ENCODE measurements at regions not wholly inside any gene's neighbourhood (a gene's known extent, or its start where the extent isn't known, plus 50 kb on each side); places are given as distances from the start of the nearest gene placed in this dataset.
"Not testable (repeated sequence)": the region's sequence is repeated elsewhere in the genome, so short reads cannot be mapped to it uniquely, and the experiment has no call there.

- no peak overlapping the region for H3K27ac Mint-ChIP-seq (ENCODE audit: unreplicated experiment)
- H3K4me3 Mint-ChIP-seq (ENCODE audit: unreplicated experiment) = no peak overlapping the region
- no peaks in the 10 kb centered on the region for H3K27me3 Mint-ChIP-seq (ENCODE audit: low read depth)
- DNase-seq (ENCODE audit: low spot score) = no peak
- no peak for TF ChIP-seq CTCF (IDR thresholded peaks at IDR 0.05)
- no peaks in the 10 kb centered on the region for H3K4me1 Mint-ChIP-seq (ENCODE audit: low read depth)
- peaks cover 41% of the 10 kb centered on the region for H3K9me3 Mint-ChIP-seq (ENCODE audit: low read depth)
- H3K36me3 Mint-ChIP-seq (ENCODE audit: low read depth) = peaks cover 42% of the 10 kb centered on the region
These were observed 90.1 kb upstream of the PCAT7 start for GRCh38 chr9:94464790-94465189.

- Mint-ChIP-seq H3K4me1 (ENCODE audit: low read depth) (peaks cover 23% of the 10 kb centered on the region), H3K9me3 (ENCODE audit: low read depth) (peaks cover 26% of the 10 kb centered on the region), H3K36me3 (ENCODE audit: low read depth) (peaks cover 13% of the 10 kb centered on the region)
- H3K27me3 Mint-ChIP-seq (ENCODE audit: low read depth); DNase-seq (ENCODE audit: low spot score); H3K4me3 Mint-ChIP-seq (ENCODE audit: unreplicated experiment); H3K27ac Mint-ChIP-seq (ENCODE audit: unreplicated experiment): not testable (repeated sequence)
These were observed 82.8 kb upstream of the PCAT7 start for GRCh38 chr9:94472063-94472462.

- H3K27me3 Mint-ChIP-seq (ENCODE audit: low read depth) = no peaks in the 10 kb centered on the region
- peak overlapping the region; percentile 61 for H3K27ac Mint-ChIP-seq (ENCODE audit: unreplicated experiment)
- no peak for TF ChIP-seq CTCF (IDR thresholded peaks at IDR 0.05)
These were observed 82.0 kb upstream of the PCAT7 start for GRCh38 chr9:94472806-94473360.

GRCh38 chr9:94478755-94479730 lies 75.8 kb upstream of the PCAT7 start:
- Mint-ChIP-seq H3K27me3 (ENCODE audit: low read depth) (no peaks in the 10 kb centered on the region), H3K9me3 (ENCODE audit: low read depth) (peaks cover 22% of the 10 kb centered on the region), H3K36me3 (ENCODE audit: low read depth) (peaks cover 17% of the 10 kb centered on the region), H3K27ac (ENCODE audit: unreplicated experiment) (no peak overlapping the region), H3K4me3 (ENCODE audit: unreplicated experiment) (no peak overlapping the region), H3K4me1 (ENCODE audit: low read depth) (peaks cover 15% of the 10 kb centered on the region)
- DNase-seq (ENCODE audit: low spot score) = peak; percentile 78
- no peak for TF ChIP-seq CTCF (IDR thresholded peaks at IDR 0.05)

More at GRCh38 chr9:94472806-94473360, 82.0 kb upstream of the PCAT7 start:
- DNase-seq (ENCODE audit: low spot score) = no peak
- H3K36me3 Mint-ChIP-seq (ENCODE audit: low read depth) = peaks cover 13% of the 10 kb centered on the region
- H3K4me3 Mint-ChIP-seq (ENCODE audit: unreplicated experiment) = no peak overlapping the region
- peaks cover 23% of the 10 kb centered on the region for H3K4me1 Mint-ChIP-seq (ENCODE audit: low read depth)
- peaks cover 28% of the 10 kb centered on the region for H3K9me3 Mint-ChIP-seq (ENCODE audit: low read depth)

- Mint-ChIP-seq H3K27me3 (ENCODE audit: low read depth) (no peaks in the 10 kb centered on the region), H3K9me3 (ENCODE audit: low read depth) (peaks cover 22% of the 10 kb centered on the region), H3K4me1 (ENCODE audit: low read depth) (peaks cover 10% of the 10 kb centered on the region), H3K27ac (ENCODE audit: unreplicated experiment) (no peak overlapping the region), H3K4me3 (ENCODE audit: unreplicated experiment) (no peak overlapping the region), H3K36me3 (ENCODE audit: low read depth) (peaks cover 15% of the 10 kb centered on the region)
- DNase-seq (ENCODE audit: low spot score) = no peak
- no peak for TF ChIP-seq CTCF (IDR thresholded peaks at IDR 0.05)
These were observed 75.1 kb upstream of the PCAT7 start for GRCh38 chr9:94479757-94480156.
